HG03025 (cell line): ENCODE measurements at regions not wholly inside any gene's neighbourhood (a gene's known extent, or its start where the extent isn't known, plus 50 kb on each side); places are given as distances from the start of the nearest gene placed in this dataset.

Experiments
- ATAC-seq: cut with Tn5 transposase; IDR thresholded peaks from one replicate; pipeline ENCODE4 v1.9.1; 2021; ENCODE audit warnings: mild to moderate bottlenecking, moderate library complexity; ENCODE audit not compliant: unreplicated experiment, low FRiP score

DNA sequence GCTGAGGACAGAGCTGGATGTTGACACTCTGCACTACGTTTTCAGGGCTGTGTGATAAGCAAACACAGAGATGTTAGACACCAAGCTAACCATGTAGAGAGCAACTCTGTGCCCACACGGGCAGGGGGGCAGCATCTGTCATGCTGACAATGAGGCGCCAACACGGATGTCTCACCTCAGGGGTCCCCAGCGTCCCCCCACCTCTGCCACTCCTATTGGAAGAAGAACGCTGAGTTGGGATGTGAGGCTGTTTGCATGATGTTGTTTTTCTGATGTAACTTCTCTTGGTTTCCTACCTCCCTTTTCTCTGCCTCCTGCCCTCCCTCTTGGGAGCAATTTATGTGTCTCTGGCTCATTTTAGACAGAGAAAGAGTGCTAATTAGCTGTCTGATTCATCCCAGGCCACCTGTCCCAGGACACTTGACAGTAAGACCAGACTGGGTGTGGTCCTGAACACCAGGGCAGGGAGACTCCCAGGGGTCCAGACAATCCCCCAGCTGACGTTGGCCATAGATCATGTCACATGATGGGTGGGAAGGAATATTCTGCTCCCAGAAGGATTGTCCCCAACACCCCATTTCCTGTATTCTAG is 89.2 kb upstream of the NCAM1 start:
- ATAC-seq: no peak

DNA sequence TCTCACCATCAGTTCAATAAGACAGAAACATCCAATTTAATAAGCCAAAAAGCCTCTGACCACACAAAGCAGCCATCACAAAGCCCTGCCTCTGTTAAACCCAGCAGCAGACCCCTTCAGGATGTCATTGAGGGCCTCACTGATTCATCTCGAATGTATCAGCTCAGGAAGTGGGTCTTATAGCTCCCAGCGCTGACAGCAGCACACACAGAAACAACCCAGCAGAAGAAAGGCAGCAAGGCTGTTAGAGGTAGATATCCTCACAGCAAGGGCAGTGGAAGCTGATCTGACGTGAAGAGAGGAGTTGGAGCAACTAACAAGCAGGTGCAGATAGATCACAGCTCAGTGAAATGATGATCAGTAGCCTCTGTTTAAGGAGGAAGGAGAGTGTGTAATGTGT is 86.2 kb upstream of the NCAM1 start:
- no peak for ATAC-seq

DNA sequence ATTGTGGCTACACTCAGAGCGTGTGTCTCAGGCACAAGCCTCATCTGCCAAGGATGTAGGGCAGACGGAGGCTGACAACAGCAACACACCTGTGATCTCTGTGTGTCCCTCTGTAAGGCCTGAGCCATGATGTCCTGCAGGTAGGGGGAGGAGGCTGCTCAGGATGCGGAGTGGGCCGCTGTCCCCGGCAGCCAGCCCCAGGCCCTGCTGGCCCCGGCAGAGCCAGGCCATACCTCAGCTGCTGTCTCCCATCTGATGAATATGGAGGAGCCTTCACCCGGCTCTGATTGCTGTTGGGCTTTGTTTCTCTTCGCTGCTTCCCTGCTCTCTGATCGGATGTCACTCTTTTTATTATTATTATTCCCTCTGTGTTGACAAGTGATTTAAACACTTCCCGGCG is 83.6 kb upstream of the NCAM1 start:
- ATAC-seq: no peak

DNA sequence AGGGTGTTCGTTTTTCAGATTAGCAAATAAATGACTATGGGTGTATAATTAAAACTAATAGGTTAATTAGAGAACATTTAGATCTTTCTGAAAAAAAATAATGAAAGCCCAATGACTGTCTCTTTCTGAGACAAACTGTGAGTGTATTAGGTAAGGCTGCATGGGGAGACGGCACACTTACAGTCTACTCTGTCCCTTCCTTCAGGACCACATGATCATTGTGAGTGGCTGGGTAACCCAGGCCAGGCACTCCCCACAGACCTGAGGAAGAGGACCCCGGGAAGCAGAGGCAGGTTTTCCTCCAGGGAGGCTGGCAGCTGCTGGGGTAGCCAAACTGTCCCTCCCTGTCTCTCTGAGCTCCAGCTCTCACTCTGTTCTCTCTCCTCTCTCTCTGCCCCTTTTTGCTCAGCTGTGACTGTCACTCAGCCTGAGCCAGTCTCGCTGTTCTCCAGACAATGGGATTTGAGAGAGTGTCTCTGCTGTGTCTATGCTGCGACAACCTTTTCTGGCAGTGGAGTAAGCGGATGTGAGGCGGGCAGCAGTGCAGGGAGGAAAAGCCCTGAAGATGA is 83.1 kb upstream of the NCAM1 start:
- ATAC-seq: no peak

DNA sequence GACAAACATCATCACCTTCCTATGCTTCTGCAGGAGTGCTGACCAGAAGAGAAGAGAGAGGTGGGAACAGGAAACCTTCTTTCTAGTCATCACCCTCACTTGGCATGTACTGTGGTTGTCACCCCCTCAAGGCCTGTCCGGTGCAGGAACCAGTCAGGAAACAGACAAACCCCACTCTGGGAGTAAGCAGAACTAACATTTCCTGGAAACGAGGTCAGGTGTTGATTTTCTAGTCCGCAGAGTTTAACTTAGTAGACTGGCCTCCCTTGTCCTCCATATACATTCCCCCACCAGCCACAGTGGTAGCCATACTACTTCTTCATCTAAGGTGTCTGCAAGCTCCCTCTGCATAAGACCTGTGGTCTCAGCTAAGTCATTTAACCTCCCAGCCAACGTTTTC is 80.7 kb upstream of the NCAM1 start:
- ATAC-seq: no peak

DNA sequence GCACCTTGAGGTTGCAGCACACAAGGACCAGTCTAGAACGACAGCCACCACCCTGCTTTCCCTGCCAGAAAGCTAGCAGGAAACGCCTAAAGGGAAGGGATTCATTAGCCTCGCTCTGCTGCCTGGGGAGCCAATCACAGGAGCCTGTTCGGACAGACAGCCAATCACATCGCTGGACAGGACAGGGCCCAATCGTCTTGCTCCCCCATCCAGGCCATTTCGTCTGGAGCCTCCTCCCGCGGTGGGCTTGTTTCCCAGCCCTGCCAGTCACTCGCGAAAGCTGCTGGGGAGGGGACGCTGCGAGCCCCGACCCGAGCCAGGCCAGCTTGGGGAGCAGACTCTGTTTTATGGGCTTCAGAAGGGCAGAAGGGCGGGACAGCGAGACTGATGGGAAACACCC is 79.8 kb upstream of the NCAM1 start:
- ATAC-seq: no peak

DNA sequence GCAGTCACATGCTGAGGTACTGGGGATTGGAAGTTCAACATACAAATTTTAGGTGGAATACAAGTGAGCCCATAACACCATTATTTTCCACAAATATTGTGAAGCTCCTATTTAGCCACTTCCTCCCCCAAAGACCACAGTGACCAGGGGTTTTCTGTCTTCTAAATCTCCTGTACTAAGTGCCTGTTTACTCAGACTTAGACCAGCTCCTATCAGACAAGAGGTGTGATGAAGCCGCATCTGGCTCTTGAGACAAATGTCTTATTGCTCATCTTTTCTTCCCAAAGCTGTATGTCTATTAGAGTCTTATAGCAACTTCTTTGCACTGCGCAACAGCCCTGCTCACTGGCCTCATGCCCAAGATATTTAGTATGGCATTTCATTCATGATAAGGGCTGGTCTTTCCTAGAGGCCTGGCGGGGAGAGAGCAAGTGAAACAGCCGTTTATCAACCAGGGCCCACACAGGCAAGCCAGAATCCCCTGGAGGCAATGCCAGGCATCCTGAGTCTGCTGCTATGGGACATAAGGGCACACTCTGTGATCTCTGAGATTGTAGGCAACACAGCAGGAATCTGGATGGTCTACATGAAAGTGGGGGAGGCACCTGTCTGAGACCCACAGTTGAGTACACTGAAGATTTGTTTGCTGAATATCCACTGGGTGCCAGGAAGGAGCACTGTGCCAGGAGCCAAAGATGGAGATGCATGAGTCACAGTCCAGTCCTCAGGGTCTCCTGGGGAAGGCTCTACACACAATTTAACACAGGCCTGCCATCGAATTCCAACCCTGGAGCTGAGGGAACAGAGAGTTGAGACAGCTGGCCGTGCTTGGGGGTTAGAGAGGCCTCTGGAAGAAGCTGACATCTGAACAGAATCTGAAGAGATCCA is 78.5 kb upstream of the NCAM1 start:
- ATAC-seq: no peak

DNA sequence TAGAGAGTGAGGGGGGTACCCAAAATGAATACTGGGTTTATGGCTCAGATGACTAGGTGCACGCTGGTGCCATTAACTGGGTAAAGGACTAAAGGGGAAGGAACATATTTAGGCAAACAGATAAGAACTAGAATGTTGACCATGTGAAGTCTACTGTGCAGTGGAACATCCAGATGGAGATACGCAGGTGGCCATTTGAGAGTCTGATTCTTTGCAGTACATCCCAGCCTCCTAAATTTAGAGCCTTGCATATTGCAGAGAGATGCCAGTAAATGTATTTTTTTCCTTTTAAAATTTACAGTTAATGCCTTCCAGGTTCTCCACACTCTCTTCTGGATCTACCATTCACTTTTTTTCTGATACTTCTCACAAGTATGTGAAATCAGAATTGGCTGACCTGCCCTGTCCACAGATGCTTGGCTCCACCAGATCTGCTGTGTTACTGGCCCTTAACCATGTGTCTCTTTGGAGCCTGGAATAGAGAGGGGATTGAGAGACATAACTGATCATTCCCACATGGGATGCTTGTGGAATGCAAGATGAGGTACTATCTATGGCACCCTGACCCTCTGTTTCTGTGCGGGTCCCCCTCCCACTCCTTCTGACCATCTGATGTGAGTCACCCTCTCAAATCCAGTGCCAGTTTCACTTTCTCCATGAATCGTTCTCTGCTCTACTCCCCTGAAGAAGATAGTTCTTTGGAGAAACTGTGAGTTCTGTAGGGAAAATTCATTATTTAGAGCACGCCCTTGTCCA is 77.0 kb upstream of the NCAM1 start:
- ATAC-seq: no peak

DNA sequence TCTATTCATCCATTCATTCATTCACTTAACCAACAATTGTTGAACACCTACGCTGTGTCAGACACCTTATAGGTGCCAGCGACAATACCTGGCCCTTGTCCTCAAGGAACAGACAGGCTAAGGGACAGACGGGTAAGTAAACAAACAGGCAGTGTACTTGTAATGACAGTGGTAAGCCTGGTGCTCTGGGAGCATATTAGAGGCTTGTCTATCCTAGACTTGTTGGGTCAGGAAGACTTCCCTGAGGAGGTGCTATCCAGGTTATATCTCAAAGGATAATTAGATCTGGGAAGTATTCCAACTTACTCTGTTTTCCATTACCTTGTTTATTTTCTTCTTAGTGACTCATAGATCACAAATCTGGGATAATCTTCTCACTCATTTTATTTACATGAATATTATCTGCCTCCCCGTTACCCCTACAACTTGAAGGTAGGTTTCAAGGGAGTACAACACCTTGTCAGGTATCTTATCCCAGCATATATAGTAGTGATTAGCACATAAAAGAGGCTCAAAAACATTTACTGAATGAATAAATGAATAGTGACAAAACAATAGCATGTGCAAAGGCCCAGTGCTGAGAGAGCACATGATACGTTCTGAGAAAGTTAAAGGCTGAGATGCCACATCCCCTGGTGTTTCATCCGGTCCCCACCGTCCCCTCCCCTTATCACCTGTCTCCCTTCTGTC is 75.3 kb upstream of the NCAM1 start:
- no peak for ATAC-seq

DNA sequence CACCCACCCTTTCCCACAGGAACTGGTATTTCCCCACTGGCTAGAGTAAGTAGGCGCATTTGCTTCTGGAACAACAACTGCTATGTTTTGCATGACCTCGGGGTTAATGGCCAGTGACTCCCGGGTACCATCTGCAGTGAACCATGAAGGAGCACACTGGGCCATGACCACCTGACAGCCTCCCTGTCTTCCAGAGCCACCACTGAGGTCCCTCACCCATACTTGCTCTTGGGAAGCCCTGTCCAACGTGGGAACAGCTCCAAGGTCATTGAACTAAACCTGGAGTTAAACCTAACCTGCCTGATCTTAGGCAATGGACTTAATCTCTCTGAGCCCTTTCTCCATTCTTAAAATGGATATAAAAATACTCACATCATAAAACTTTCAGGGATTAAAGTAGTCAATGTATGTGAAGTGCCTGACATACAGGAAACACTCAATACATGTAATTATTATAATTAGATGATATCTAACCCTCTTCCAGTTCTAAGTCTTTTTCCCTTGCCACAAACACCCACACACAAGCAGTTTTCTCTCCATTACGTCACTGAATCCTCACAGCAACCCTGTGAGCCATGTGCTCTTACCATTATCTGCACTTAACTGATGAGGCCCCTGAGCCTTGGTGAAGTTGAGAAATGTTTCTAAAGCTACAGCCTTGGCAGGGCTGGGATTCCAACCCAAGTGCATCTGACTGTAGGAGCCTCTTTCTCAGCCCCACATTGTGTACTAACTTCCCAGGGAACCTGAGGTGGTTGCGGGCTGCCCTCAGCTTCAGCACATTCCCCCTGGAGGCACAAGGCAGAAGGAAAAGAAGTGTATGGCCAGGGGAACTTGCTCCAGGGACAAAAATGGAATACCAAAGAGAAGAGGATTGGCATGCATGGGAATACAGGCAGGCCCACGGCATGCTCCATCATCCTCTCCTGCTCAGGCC is 74.5 kb upstream of the NCAM1 start:
- no peak for ATAC-seq

DNA sequence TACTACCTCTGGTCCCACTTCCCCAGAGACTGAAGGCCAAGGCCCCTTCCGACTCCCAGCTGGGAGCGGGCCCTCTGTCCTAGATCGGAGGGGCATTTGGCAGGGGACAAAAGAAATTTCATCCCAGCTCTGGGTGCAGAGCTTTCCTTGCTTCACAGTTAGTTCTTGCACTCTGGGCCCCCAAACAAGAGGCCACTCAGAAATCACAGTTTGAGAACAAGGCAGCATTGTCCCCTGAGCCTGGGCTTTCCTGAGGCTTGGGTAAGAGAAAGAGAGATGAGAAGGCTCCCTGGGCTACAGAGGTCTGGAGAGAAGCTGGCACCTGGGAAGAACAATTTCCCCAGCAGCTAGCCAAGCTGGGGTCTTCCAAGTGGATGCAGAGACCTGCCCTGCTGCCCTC is 71.8 kb upstream of the NCAM1 start:
- no peak for ATAC-seq

DNA sequence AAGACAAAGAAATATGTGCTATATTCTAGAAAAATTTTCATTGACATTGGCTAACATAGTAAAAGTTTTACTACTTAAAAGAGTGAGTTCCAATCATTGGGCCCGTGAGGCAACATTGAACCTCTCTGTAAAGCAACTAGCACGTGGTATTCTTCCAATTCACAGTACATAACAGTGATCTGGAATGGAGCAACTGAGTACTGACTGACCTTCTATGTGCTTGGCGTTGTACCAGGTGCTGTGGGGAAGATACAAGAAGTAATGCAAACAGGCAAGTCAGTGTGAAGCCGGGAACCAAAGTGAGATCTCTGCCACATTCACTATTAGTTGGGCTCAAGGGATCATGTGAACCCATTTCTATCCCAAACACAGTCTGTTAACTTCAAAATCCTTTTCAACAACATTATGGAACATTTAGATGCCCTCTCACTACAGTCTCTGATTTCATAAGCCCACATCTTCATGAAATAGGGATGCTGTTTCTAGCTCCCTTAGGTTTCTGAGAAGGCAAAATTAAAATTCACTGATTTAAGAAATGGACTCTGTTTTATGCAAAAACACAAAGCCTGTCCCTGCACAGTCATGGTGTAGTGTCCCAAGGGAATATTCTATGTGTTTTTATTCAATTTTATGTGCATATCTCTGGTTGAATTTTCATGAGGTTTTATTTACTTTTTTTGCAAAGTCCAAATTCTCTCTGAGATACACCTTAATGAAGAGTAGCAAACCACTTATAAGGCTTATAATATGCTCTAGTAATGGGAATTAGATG is 61.8 kb upstream of the NCAM1 start:
- no peak for ATAC-seq

DNA sequence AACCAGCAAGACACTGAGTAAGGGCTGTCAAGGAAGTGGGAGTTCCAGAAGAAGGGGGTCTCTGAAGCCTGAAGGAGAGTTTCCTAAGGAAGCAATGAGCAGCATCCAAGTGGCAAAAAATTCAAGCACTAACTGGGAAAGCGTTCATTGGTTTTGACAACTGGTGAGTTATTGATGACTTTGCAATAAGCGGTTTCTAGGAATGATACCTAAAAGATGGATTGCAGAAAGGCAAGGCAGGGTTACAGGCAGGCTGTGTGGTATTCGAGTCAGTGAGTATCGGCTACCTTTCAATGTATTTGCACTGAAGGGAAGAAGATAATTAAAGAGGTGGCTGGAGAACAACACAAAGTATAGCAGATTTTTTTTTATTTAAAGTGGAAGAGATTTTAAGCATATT is 59.3 kb upstream of the NCAM1 start:
- ATAC-seq: no peak

DNA sequence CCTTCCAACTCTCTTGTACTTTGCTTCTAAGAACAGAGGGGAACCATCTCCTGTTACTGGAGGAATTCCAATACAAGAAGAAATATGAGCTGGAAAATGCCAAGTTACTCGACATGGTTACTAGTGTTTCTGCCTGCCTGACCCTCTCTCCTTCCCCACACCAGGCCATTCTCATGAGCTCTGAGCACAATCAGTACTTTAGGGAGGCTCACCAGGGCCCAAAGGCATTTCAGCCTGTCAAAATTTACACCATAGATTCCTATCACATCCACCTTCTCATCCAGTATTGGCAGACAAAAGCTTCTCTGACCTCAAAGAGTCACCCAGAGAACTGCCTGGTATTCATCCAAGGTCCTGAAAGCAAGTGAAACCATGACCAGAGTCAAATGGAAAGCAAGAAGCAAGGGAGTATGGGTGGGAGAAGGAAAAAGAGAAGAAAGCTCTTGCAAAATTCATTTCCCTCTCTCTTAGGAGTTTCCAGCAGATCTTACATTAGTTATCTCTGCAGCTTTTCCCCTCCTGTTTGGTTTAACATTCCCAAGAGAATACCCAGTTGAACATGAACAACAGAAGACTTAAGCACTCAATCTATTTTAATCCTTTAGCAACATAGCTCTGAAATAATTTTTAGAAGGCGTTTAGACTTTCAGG is 58.7 kb upstream of the NCAM1 start:
- no peak for ATAC-seq

DNA sequence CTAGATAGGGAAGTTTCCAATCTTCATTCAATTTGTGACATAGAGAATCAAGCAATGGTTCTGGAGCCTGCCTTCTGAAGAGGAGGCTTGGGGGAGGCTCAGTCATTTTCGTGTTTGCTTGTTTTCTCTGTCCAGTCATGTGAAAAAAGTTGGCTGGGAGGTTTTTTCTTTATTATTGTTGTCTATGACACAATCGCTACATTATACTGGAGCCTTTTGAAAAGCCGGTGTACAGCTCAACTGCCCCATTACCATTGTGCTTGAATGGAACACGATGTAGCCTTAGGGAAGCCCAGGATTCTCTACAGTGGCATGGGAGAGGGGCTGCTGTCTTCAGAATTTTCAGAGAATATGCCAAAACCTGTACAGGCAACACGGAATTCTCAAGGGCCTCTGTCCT is 57.9 kb upstream of the NCAM1 start:
- no peak for ATAC-seq

DNA sequence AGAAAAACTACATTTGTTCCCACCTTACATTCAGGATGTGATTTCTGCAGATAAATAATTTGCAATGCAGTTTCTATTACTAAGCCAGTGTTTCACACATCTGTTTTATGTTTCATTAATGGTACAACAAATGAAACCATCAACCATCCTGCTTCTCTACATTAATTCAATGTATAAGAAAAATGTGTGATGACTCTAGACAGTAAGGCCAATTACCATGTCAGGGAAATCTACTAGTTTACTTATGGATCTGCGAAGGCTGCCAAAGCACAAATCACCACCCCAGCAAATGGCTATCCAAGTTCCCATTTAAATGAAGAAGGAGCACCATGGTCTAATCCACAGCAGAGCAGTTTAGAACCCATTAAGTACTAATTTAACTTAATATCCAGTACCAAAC is 50.1 kb upstream of the NCAM1 start:
- no peak for ATAC-seq
